Stimulated activated effector memory CD8-positive, alpha-beta T cell treated with anti-CD3 and anti-CD28 coated beads, Interleukin-12 subunit alpha, Interleukin-12 subunit beta, amount 100 ng/mL, for 72 hours (primary cell): ENCODE measurements at regions not wholly inside any gene's neighbourhood (a gene's known extent, or its start where the extent isn't known, plus 50 kb on each side); places are given as distances from the start of the nearest gene placed in this dataset.
A peak's percentile ranks its signal among the peaks of the same experiment; 100 is the strongest.
"Not testable (repeated sequence)": the region's sequence is repeated elsewhere in the genome, so short reads cannot be mapped to it uniquely, and the experiment has no call there.

Experiments used
- ATAC-seq: fragments of 150-1000 bp; cut with Tn5 transposase; 2 replicates; pipeline ENCODE4 v1.10.0; 2021
- DNase-seq, 2 donors: peaks; one replicate each; pipeline ENCODE4 v3.0.0; 2021 to 2022; ENCODE audit warnings: low spot score in 2 of 2
- H3K27ac Mint-ChIP-seq: one replicate; pipeline ENCODE4 v1.8.0; 2022; ENCODE audit warnings: mild to moderate bottlenecking, mixed read lengths
- H3K36me3 Mint-ChIP-seq: one replicate; pipeline ENCODE4 v1.8.0; 2022; ENCODE audit warnings: mild to moderate bottlenecking, mixed read lengths
- H3K4me1 Mint-ChIP-seq: one replicate; pipeline ENCODE4 v1.8.0; 2022; ENCODE audit warnings: mixed read lengths
- H3K4me3 Mint-ChIP-seq: one replicate; pipeline ENCODE4 v1.8.0; 2022; ENCODE audit warnings: mild to moderate bottlenecking, mixed read lengths
- H3K9me3 Mint-ChIP-seq: one replicate; pipeline ENCODE4 v1.8.0; 2022; ENCODE audit warnings: mixed read lengths

- no peak overlapping the region for H3K27ac Mint-ChIP-seq
- ATAC-seq (no peak), DNase-seq (no peak)
- H3K4me3 Mint-ChIP-seq, result no peak overlapping the region
- H3K9me3 Mint-ChIP-seq, result no peaks in the 10 kb centered on the region
- H3K4me1 Mint-ChIP-seq, result peaks cover 8% of the 10 kb centered on the region
- H3K36me3 Mint-ChIP-seq, result no peaks in the 10 kb centered on the region
These were observed 76.7 kb upstream of the ELK3 start for GRCh38 chr12:96117460-96117859.

- Mint-ChIP-seq H3K4me1 (peaks cover 8% of the 10 kb centered on the region), H3K4me3 (no peak overlapping the region), H3K27ac (no peak overlapping the region), H3K9me3 (no peaks in the 10 kb centered on the region), H3K36me3 (no peaks in the 10 kb centered on the region)
- no peak for DNase-seq
- ATAC-seq, result peak; percentile 68
These were observed 73.6 kb upstream of the ELK3 start for GRCh38 chr12:96120359-96121100.

GRCh38 chr12:96121271-96121711 is 72.9 kb upstream of the ELK3 start:
- Mint-ChIP-seq H3K27ac (no peak overlapping the region), H3K36me3 (no peaks in the 10 kb centered on the region), H3K9me3 (no peaks in the 10 kb centered on the region), H3K4me3 (no peak overlapping the region), H3K4me1 (peaks cover 8% of the 10 kb centered on the region)
- ATAC-seq, result peak; percentile 55
- no peak for DNase-seq

GRCh38 chr12:96128292-96128691 is 65.9 kb upstream of the ELK3 start:
- H3K27ac Mint-ChIP-seq, H3K4me1 Mint-ChIP-seq, DNase-seq, H3K4me3 Mint-ChIP-seq, H3K9me3 Mint-ChIP-seq, H3K36me3 Mint-ChIP-seq, ATAC-seq: not testable (repeated sequence)

GRCh38 chr12:96130396-96131059 is 63.6 kb upstream of the ELK3 start:
- Mint-ChIP-seq H3K4me1 (peaks cover 16% of the 10 kb centered on the region), H3K4me3 (no peak overlapping the region), H3K36me3 (no peaks in the 10 kb centered on the region), H3K9me3 (no peaks in the 10 kb centered on the region), H3K27ac (no peak overlapping the region)
- ATAC-seq (no peak), DNase-seq (no peak)

GRCh38 chr12:96131230-96131788 is 62.9 kb upstream of the ELK3 start:
- no peak overlapping the region for H3K27ac Mint-ChIP-seq
- no peaks in the 10 kb centered on the region for H3K9me3 Mint-ChIP-seq
- ATAC-seq (no peak), DNase-seq (no peak)
- no peak overlapping the region for H3K4me3 Mint-ChIP-seq
- peaks cover 18% of the 10 kb centered on the region for H3K4me1 Mint-ChIP-seq
- H3K36me3 Mint-ChIP-seq, result no peaks in the 10 kb centered on the region

- Mint-ChIP-seq H3K4me1 (peaks cover 26% of the 10 kb centered on the region), H3K36me3 (no peaks in the 10 kb centered on the region), H3K27ac (no peak overlapping the region), H3K9me3 (no peaks in the 10 kb centered on the region), H3K4me3 (no peak overlapping the region)
- no peak for DNase-seq
- ATAC-seq, result no peak
These were observed 61.4 kb upstream of the ELK3 start for GRCh38 chr12:96132819-96133218.

GRCh38 chr12:96134200-96134599 is 60.0 kb upstream of the ELK3 start:
- H3K27ac Mint-ChIP-seq, result no peak overlapping the region
- DNase-seq (no peak), ATAC-seq (peak; percentile 83)
- H3K9me3 Mint-ChIP-seq, result no peaks in the 10 kb centered on the region
- peaks cover 22% of the 10 kb centered on the region for H3K4me1 Mint-ChIP-seq
- H3K36me3 Mint-ChIP-seq, result no peaks in the 10 kb centered on the region
- no peak overlapping the region for H3K4me3 Mint-ChIP-seq

GRCh38 chr12:96136161-96136560 is 58.0 kb upstream of the ELK3 start:
- Mint-ChIP-seq H3K9me3 (no peaks in the 10 kb centered on the region), H3K27ac (peak overlapping the region; percentile 66), H3K36me3 (no peaks in the 10 kb centered on the region), H3K4me3 (peak overlapping the region; percentile 1), H3K4me1 (peaks cover 30% of the 10 kb centered on the region)
- DNase-seq (no peak), ATAC-seq (no peak)

GRCh38 chr12:96136725-96137378 is 57.3 kb upstream of the ELK3 start:
- DNase-seq (no peak), ATAC-seq (peak; percentile 55)
- Mint-ChIP-seq H3K4me1 (peaks cover 30% of the 10 kb centered on the region), H3K36me3 (no peaks in the 10 kb centered on the region), H3K9me3 (no peaks in the 10 kb centered on the region), H3K4me3 (peak overlapping the region; percentile 1), H3K27ac (peak overlapping the region; percentile 66)

- Mint-ChIP-seq H3K4me1 (peaks cover 42% of the 10 kb centered on the region), H3K27ac (no peak overlapping the region), H3K36me3 (no peaks in the 10 kb centered on the region), H3K9me3 (no peaks in the 10 kb centered on the region), H3K4me3 (no peak overlapping the region)
- peak; percentile 95 for ATAC-seq
- DNase-seq, result no peak
These were observed 54.0 kb upstream of the ELK3 start for GRCh38 chr12:96140174-96140573.

- no peak for ATAC-seq
- Mint-ChIP-seq H3K9me3 (no peaks in the 10 kb centered on the region), H3K36me3 (no peaks in the 10 kb centered on the region), H3K4me1 (peaks cover 40% of the 10 kb centered on the region), H3K4me3 (no peak overlapping the region), H3K27ac (no peak overlapping the region)
- DNase-seq, result no peak
These were observed 52.8 kb upstream of the ELK3 start for GRCh38 chr12:96141216-96141912.

- H3K9me3 Mint-ChIP-seq, result no peaks in the 10 kb centered on the region
- peak overlapping the region; percentile 48 for H3K27ac Mint-ChIP-seq
- H3K4me3 Mint-ChIP-seq, result peak overlapping the region; percentile 19
- no peak for DNase-seq
- no peaks in the 10 kb centered on the region for H3K36me3 Mint-ChIP-seq
- H3K4me1 Mint-ChIP-seq, result peaks cover 32% of the 10 kb centered on the region
- no peak for ATAC-seq
These were observed 50.8 kb upstream of the ELK3 start for GRCh38 chr12:96143392-96143791.

- ATAC-seq (no peak), DNase-seq (no peak)
- H3K4me3 Mint-ChIP-seq, result peak overlapping the region; percentile 19
These were observed 50.2 kb upstream of the ELK3 start for GRCh38 chr12:96143827-96144565.

More at GRCh38 chr12:96143827-96144565, 50.2 kb upstream of the ELK3 start:
- H3K27ac Mint-ChIP-seq, result peak overlapping the region; percentile 48
- H3K9me3 Mint-ChIP-seq, result no peaks in the 10 kb centered on the region
- peaks cover 32% of the 10 kb centered on the region for H3K4me1 Mint-ChIP-seq
- H3K36me3 Mint-ChIP-seq, result no peaks in the 10 kb centered on the region
